ENCODE measurements at regions not wholly inside any gene's neighbourhood (a gene's known extent, or its start where the extent isn't known, plus 50 kb on each side); places are given as distances from the start of the nearest gene placed in this dataset.
"Not testable (repeated sequence)": the region's sequence is repeated elsewhere in the genome, so short reads cannot be mapped to it uniquely, and the experiment has no call there.

GRCh38 chr5:93226202-93226735 lies 354.8 kb downstream of the NR2F1-AS1 start:
- DNase-seq = no peak

- DNase-seq = peak in 18 of 58 donors; percentile 5 to 82 (median 28)
Observed at GRCh38 chr5:93225748-93226147, 355.3 kb downstream of the NR2F1-AS1 start.

GRCh38 chr5:93224624-93225023 lies 356.4 kb downstream of the NR2F1-AS1 start:
- no peak for DNase-seq

- DNase-seq = no peak
Observed at GRCh38 chr5:93221773-93222172, 359.2 kb downstream of the NR2F1-AS1 start.

- DNase-seq = no peak
Observed at GRCh38 chr5:93220431-93220830, 360.6 kb downstream of the NR2F1-AS1 start.

- DNase-seq = no peak
Observed at GRCh38 chr5:93219641-93220145, 361.3 kb downstream of the NR2F1-AS1 start.

- not testable (repeated sequence) for DNase-seq
Observed at GRCh38 chr5:93213111-93213794, 367.8 kb downstream of the NR2F1-AS1 start.

- DNase-seq = peak in 6 of 58 donors; percentile 3 to 25 (median 5)
Observed at GRCh38 chr5:93209476-93209875, 371.5 kb downstream of the NR2F1-AS1 start.

GRCh38 chr5:93208141-93208751 lies 372.8 kb downstream of the NR2F1-AS1 start:
- no peak for DNase-seq

- DNase-seq = no peak
Observed at GRCh38 chr5:93206203-93206602, 374.8 kb downstream of the NR2F1-AS1 start.

GRCh38 chr5:93201061-93201460 lies 380.0 kb downstream of the NR2F1-AS1 start:
- peak in 8 of 58 donors; percentile 3 to 49 (median 24) for DNase-seq

GRCh38 chr5:93196986-93197385 lies 384.0 kb downstream of the NR2F1-AS1 start:
- no peak for DNase-seq

- DNase-seq = no peak
Observed at GRCh38 chr5:93193431-93194347, 387.3 kb downstream of the NR2F1-AS1 start.

- no peak for DNase-seq
Observed at GRCh38 chr5:93192683-93193082, 388.3 kb downstream of the NR2F1-AS1 start.

GRCh38 chr5:93192087-93192486 lies 388.9 kb downstream of the NR2F1-AS1 start:
- no peak for DNase-seq

- DNase-seq = no peak
Observed at GRCh38 chr5:93191035-93191817, 389.8 kb downstream of the NR2F1-AS1 start.

GRCh38 chr5:93189707-93190120 lies 391.3 kb downstream of the NR2F1-AS1 start:
- DNase-seq = no peak

GRCh38 chr5:93188876-93189485 lies 392.0 kb downstream of the NR2F1-AS1 start:
- no peak for DNase-seq

- no peak for DNase-seq
Observed at GRCh38 chr5:93186076-93186682, 394.8 kb downstream of the NR2F1-AS1 start.

- DNase-seq = no peak
Observed at GRCh38 chr5:93184041-93184440, 397.0 kb downstream of the NR2F1-AS1 start.
